T-helper 2 cell treated with Interferon-gamma antibody and Interleukin-4, amounts not matched to agents 5 μg/mL and 100 μg/mL, for 36 hours (primary cell): ENCODE measurements at regions not wholly inside any gene's neighbourhood (a gene's known extent, or its start where the extent isn't known, plus 50 kb on each side); places are given as distances from the start of the nearest gene placed in this dataset.

Source experiments
- DNase-seq: peaks from one replicate; pipeline ENCODE4 v3.0.0; 2021; ENCODE audit warnings: low spot score
- H3K27ac Mint-ChIP-seq: one replicate; pipeline ENCODE4 v1.8.0; 2021; ENCODE audit warnings: mild to moderate bottlenecking, mixed read lengths
- H3K27me3 Mint-ChIP-seq: one replicate; pipeline ENCODE4 v1.8.0; 2021; ENCODE audit warnings: low read depth, mixed read lengths
- H3K36me3 Mint-ChIP-seq: one replicate; pipeline ENCODE4 v1.8.0; 2021; ENCODE audit warnings: low read depth, mixed read lengths
- H3K4me1 Mint-ChIP-seq: one replicate; pipeline ENCODE4 v1.8.0; 2021; ENCODE audit warnings: low read depth, mixed read lengths
- H3K4me3 Mint-ChIP-seq: one replicate; pipeline ENCODE4 v1.8.0; 2022; ENCODE audit warnings: mild to moderate bottlenecking, moderate library complexity, mixed read lengths
- H3K9me3 Mint-ChIP-seq: one replicate; pipeline ENCODE4 v1.8.0; 2021; ENCODE audit warnings: mixed read lengths

DNA sequence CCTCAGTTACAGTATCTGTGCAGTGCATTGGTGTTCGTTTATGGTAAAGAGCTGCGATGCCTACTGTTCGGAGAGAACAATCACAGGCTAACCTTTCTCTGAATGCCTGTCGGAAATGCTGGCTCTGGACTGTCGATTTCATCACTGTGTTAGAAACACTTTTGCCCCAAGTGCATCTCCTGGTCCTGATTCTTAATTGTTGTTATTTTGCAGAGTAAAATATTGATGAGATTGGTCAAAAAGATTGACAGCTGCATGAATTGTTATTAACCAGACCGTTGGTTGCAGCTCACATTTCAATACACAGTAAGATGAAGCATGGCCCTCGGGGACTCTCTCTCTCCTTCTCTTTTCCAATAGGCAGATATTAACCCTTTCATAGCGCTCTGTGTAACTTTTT lies 557.4 kb upstream of the ADARB2 start:
- Mint-ChIP-seq H3K4me1 (no peaks in the 10 kb centered on the region), H3K36me3 (no peaks in the 10 kb centered on the region), H3K4me3 (no peak overlapping the region), H3K27ac (no peak overlapping the region), H3K27me3 (no peaks in the 10 kb centered on the region), H3K9me3 (no peaks in the 10 kb centered on the region)
- no peak for DNase-seq

DNA sequence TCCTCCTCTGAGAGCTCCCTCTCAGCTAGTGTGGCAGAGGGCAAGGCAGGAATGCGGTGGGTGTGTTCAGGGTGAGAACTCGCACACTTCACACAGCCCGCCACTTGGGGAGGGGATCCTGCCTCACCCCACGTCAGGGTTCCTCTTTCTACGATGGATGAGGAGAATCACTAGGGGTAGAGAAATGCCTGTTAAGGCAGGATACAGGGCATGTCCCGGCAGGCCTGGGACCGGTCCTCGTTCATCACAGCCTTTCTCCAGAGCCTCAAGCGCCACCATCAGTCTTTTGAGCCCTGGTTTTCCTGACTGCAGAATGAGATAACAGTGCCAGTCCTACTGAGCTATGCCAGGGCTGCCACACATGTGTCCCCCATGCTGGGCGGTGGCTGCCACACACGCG lies 546.7 kb upstream of the ADARB2 start:
- Mint-ChIP-seq H3K4me3 (no peak overlapping the region), H3K9me3 (no peaks in the 10 kb centered on the region), H3K27me3 (no peaks in the 10 kb centered on the region), H3K36me3 (no peaks in the 10 kb centered on the region), H3K27ac (no peak overlapping the region), H3K4me1 (no peaks in the 10 kb centered on the region)
- no peak for DNase-seq

DNA sequence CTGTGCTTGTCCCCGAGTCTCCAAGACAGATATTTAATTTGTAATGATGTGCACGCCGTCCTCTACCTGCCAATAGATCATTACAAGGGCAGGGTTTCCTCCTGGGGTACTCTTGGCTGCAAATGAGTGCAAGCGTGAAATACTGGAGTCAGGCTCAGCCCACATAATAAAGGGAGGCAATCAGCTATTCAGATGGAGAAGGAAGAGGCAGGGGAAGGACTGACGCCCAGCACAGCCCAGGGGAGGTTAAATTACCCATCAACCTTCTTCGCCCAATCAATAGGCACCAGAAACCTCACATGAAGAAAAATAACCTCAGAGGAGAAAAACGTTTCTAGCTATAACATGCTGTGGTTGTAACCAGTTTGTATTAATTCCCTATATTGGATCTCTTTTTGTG lies 544.9 kb upstream of the ADARB2 start:
- Mint-ChIP-seq H3K27me3 (no peaks in the 10 kb centered on the region), H3K9me3 (no peaks in the 10 kb centered on the region), H3K27ac (no peak overlapping the region), H3K36me3 (no peaks in the 10 kb centered on the region), H3K4me1 (no peaks in the 10 kb centered on the region), H3K4me3 (no peak overlapping the region)
- no peak for DNase-seq

DNA sequence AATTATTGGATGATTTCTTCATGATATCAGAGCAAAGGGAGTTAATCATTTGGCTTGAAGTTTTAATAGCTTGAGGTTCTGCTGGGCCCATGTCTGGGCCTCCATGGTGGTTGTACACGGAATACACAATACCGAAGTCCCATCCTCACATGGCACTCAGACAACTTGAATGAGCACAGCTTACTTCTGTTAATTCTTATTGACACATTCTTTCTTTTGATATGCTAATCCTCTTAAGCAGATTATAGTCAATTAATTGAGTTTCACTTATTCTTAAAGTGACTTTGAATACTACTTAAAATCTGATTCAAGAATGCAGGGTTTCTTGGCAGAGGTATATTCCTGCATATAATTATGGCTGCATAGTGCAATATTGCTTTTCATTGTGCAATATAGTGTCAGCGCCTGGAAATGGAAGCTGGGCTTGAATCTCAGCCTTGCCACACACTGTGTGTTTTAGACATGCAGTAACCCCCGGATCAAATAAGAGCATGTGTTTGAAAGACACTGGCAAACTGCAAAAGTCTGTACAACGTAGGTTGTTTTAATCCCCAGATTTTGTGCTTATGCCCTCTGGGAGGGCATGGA lies 543.5 kb upstream of the ADARB2 start:
- DNase-seq, result no peak
- Mint-ChIP-seq H3K4me1 (no peaks in the 10 kb centered on the region), H3K4me3 (no peak overlapping the region), H3K27me3 (no peaks in the 10 kb centered on the region), H3K36me3 (no peaks in the 10 kb centered on the region), H3K9me3 (no peaks in the 10 kb centered on the region), H3K27ac (no peak overlapping the region)

DNA sequence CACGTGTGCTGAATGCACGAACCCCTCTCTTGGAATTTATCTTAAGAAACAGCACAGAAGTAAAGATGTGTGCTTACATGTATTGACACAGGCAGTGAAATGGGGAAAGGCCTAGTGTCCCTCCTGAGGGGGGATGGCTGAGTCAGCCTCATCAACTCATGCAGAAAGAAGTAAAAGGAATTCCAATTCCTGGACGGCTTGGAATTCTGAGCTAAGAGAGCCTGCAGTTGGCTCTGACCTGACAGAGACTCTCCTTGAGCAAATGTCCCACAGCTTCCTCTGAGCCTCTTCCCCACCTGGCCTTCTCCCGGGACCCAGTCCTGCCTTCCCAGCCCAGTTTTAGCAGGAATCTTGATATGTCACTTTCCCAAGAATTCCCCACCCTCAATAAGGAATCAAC lies 542.4 kb upstream of the ADARB2 start:
- H3K9me3 Mint-ChIP-seq, result no peaks in the 10 kb centered on the region
- no peaks in the 10 kb centered on the region for H3K4me1 Mint-ChIP-seq
- H3K4me3 Mint-ChIP-seq, result no peak overlapping the region
- no peaks in the 10 kb centered on the region for H3K27me3 Mint-ChIP-seq
- no peak overlapping the region for H3K27ac Mint-ChIP-seq
- no peaks in the 10 kb centered on the region for H3K36me3 Mint-ChIP-seq
- DNase-seq, result no peak

DNA sequence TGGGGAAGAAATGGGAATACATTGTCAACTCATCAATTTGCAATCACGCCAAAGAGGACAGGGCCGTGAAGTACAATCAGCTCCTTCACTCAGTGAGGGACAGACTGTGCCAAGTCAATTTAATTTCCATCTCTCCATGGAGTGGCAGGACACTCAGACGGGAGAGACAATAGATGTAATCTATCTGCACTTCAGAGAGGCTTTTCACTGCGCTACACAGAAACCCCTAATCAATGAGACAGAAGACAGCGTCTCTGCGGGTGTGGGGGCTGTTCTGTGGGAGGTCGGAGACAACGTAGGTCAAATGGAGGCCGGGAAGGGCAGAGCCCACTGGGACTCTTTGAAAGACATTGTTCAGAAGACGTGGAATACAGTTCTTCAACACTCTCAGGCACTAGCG lies 541.0 kb upstream of the ADARB2 start:
- no peak overlapping the region for H3K27ac Mint-ChIP-seq
- no peak overlapping the region for H3K4me3 Mint-ChIP-seq
- H3K9me3 Mint-ChIP-seq, result peaks cover 4% of the 10 kb centered on the region
- H3K27me3 Mint-ChIP-seq, result no peaks in the 10 kb centered on the region
- H3K4me1 Mint-ChIP-seq, result no peaks in the 10 kb centered on the region
- no peak for DNase-seq
- H3K36me3 Mint-ChIP-seq, result no peaks in the 10 kb centered on the region

DNA sequence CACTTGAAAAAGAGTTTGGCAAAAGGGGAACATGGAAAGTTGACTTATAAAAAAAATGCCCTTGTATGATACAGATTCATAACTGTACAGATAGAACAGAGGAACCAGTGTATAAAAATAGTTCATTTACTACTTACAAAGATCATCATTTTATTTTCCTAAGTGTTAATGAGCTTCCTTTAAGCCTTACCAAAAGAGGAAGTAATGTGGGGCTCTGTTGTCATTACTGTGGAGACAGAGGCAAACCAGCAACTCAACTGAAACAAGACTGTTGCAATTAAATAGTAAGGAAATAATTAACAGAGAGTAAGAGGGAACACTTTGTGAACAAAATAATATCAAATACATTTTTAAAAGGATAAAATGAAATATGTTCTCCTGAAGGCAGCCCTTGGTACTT lies 526.2 kb upstream of the ADARB2 start:
- Mint-ChIP-seq H3K9me3 (peaks cover 5% of the 10 kb centered on the region), H3K27me3 (no peaks in the 10 kb centered on the region)
- no peak for DNase-seq

DNA sequence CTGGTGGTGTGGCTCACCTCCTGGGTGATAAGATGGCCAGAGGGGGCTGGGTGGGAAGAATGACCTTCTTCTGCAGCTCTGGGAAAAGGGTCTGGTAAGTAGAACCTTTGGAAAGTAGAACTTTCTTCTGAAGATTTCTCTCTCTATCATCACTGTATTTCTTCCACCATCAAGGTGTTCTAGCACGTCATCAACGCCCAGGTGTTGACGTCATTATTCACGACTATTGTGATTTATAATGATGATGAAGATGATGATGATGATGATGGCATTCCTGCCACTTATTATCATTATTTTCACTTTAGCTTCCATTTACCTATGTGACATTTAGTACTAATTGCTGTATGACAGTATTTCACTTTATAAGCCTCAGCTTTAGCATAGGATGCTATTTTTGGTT lies 525.6 kb upstream of the ADARB2 start:
- Mint-ChIP-seq H3K27ac (no peak overlapping the region), H3K4me3 (no peak overlapping the region), H3K4me1 (no peaks in the 10 kb centered on the region), H3K27me3 (no peaks in the 10 kb centered on the region), H3K9me3 (peaks cover 5% of the 10 kb centered on the region), H3K36me3 (no peaks in the 10 kb centered on the region)
- DNase-seq, result no peak

More for the DNA sequence above, 526.2 kb upstream of the ADARB2 start:
- no peaks in the 10 kb centered on the region for H3K36me3 Mint-ChIP-seq
- no peak overlapping the region for H3K4me3 Mint-ChIP-seq
- H3K4me1 Mint-ChIP-seq, result no peaks in the 10 kb centered on the region
- no peak overlapping the region for H3K27ac Mint-ChIP-seq

DNA sequence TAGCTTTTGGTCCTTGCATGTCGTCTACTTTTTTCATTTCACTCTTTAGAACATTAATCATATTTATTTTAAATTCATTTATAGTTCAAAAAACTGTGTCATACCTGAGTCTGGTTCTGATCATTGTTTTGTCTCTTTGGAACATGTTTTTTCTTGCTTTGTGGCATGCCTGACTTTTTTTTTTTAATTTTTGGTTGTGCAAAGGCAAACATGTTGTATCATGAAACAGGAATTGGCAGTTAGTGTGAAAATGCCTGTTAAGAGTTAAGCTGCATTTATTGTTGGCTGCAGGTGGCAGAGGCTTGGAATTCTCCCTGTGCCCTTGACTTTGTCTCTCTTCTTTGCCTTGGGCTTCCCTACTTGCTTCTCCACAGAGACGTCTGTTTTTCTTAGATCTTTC lies 525.0 kb upstream of the ADARB2 start:
- no peak overlapping the region for H3K4me3 Mint-ChIP-seq

DNA sequence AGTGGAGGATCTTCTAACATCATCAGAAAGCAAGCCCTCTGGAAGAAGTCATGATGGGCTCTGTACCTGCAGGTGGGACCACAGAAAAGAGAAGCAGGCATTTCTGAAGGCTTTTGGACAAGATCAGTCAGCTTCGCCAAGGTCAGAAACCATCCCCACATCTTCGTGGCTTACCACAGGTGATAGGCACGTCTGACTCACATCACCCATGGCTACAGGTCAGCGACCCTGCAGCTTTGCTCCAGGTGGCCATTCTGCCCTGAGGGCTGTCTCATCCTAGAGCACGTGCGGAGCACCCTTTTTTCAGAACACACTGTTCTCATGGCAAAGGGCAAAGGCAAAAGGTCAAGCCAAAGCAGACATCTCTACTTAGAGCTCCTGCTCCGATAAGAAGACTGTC lies 518.9 kb upstream of the ADARB2 start:
- no peak overlapping the region for H3K4me3 Mint-ChIP-seq
- DNase-seq, result no peak
- no peaks in the 10 kb centered on the region for H3K36me3 Mint-ChIP-seq
- H3K4me1 Mint-ChIP-seq, result no peaks in the 10 kb centered on the region
- peaks cover 5% of the 10 kb centered on the region for H3K9me3 Mint-ChIP-seq
- no peak overlapping the region for H3K27ac Mint-ChIP-seq
- no peaks in the 10 kb centered on the region for H3K27me3 Mint-ChIP-seq

More for the DNA sequence above, 525.0 kb upstream of the ADARB2 start:
- no peaks in the 10 kb centered on the region for H3K4me1 Mint-ChIP-seq
- no peaks in the 10 kb centered on the region for H3K27me3 Mint-ChIP-seq
- DNase-seq, result no peak
- H3K9me3 Mint-ChIP-seq, result peaks cover 5% of the 10 kb centered on the region
- H3K36me3 Mint-ChIP-seq, result no peaks in the 10 kb centered on the region
- no peak overlapping the region for H3K27ac Mint-ChIP-seq

DNA sequence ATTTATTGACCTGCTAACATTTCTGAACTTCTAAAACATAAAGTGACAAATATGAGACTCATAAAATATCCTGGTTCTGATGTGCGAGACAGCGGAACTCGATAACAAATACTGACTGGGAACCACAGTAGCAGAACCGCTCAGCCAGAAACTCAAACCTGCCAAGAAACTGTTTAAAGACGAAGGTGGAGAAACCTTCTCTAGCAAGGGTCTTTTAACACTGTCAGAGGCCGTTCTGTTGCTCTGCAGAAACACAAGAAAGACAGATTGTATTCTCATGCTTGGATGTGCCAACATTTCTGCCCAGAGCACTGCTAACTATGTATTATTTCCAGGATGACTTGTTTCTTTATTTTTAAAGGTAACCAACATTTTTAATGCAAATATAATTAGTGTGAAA lies 514.8 kb upstream of the ADARB2 start:
- Mint-ChIP-seq H3K9me3 (no peaks in the 10 kb centered on the region), H3K27ac (no peak overlapping the region), H3K36me3 (no peaks in the 10 kb centered on the region), H3K4me3 (no peak overlapping the region), H3K27me3 (no peaks in the 10 kb centered on the region), H3K4me1 (no peaks in the 10 kb centered on the region)
- no peak for DNase-seq

DNA sequence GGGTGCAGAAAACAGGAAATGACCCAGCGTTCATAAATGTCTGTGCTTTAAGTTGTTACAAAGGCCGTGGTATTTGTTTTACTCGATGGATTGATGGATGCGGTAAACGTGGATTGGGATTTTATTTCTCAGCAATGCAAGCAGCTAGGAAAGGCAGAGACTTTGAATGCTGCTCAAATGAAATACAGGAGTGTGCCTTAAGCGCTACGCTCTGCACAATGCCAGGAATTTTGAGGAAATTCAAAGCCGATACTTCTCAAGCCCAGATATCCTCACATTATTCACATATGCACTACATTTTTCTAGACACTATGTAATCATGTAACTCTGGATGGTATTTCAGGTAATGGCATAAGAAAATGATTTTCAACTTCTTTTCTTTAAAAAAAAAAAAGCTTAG lies 514.3 kb upstream of the ADARB2 start:
- Mint-ChIP-seq H3K4me3 (no peak overlapping the region), H3K9me3 (no peaks in the 10 kb centered on the region), H3K27me3 (no peaks in the 10 kb centered on the region), H3K4me1 (no peaks in the 10 kb centered on the region), H3K27ac (no peak overlapping the region), H3K36me3 (no peaks in the 10 kb centered on the region)
- DNase-seq, result no peak

DNA sequence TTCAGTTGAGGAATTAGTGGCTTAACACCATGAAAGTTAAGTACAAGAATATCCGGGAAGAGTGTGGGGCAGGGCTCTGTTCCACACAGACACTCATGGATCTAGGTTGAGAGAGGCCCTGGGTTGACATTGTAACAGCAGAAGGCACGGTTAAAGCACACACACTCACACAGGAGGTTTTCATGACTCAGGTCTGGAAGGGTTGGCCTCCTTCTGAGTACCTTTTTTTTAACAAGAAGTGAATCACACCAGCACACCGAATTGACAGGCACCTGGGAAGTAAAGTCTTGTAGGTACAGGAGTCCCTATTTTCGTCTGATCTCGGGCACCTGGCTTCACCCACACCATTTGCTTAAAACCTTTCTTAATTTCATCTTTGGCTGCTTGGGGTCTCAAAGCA lies 509.4 kb upstream of the ADARB2 start:
- H3K4me3 Mint-ChIP-seq, result no peak overlapping the region
- H3K9me3 Mint-ChIP-seq, result no peaks in the 10 kb centered on the region
- no peaks in the 10 kb centered on the region for H3K4me1 Mint-ChIP-seq
- H3K27me3 Mint-ChIP-seq, result no peaks in the 10 kb centered on the region
- H3K36me3 Mint-ChIP-seq, result no peaks in the 10 kb centered on the region
- no peak for DNase-seq
- H3K27ac Mint-ChIP-seq, result no peak overlapping the region

DNA sequence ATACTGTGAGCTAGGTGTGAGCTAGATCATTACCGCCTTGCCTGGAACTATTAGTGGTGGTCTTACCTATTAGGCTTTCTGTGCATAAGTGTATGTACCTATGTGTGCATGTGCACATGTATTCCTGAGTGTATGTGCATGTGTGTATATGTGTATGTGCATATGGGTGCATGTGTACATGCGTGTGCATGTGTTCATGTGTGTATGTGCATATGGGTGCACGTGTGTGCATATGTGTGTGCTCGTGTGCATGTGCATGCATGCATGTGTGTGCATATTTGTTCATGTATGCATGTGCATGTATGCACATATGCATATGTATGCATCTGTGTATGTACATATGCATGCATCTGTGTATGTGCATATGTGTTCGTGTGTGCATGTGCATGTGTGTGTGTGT lies 508.3 kb upstream of the ADARB2 start:
- Mint-ChIP-seq H3K36me3 (no peaks in the 10 kb centered on the region), H3K9me3 (no peaks in the 10 kb centered on the region), H3K27ac (no peak overlapping the region), H3K27me3 (no peaks in the 10 kb centered on the region), H3K4me1 (no peaks in the 10 kb centered on the region), H3K4me3 (no peak overlapping the region)
- no peak for DNase-seq

DNA sequence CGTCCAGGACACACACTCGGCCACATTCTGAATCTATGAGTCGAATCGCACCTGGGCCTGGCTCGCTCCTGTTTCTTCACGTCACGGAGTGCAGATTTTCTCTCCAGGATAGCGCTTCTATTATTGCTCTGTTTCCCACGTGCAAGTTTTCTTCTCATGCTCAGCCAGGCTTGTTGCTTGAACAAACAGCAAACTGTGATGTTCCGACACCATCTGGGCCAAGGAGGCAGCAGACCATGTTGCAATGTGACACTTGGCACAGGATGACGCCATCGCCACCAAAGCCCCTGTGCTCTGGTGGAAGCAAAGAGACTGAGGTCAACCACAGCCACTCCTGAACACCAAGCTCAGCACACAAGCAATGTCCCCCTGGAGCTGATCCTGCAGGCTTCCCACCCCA lies 507.1 kb upstream of the ADARB2 start:
- no peak for DNase-seq

More for the DNA sequence above, 507.1 kb upstream of the ADARB2 start:
- Mint-ChIP-seq H3K27me3 (no peaks in the 10 kb centered on the region), H3K4me3 (no peak overlapping the region), H3K9me3 (no peaks in the 10 kb centered on the region), H3K27ac (no peak overlapping the region), H3K36me3 (no peaks in the 10 kb centered on the region), H3K4me1 (no peaks in the 10 kb centered on the region)
